RWPE2 (cell line): ENCODE measurements at regions not wholly inside any gene's neighbourhood (a gene's known extent, or its start where the extent isn't known, plus 50 kb on each side); places are given as distances from the start of the nearest gene placed in this dataset.

Source experiments
- ATAC-seq: fragments of 200-7000 bp; cut with Tn5 transposase; 3 replicates; pipeline ENCODE4 v1.9.1; 2021; ENCODE audit warnings: low read depth
- DNase-seq: peaks from one replicate; pipeline ENCODE4 v3.0.0-alpha.2; 2020; ENCODE audit warnings: low spot score
- H3K27ac ChIP-seq: fragments of 450-650 bp; 2 replicates; pipeline ENCODE4 v1.5.1; 2017; ENCODE audit warnings: mild to moderate bottlenecking; ENCODE audit not compliant: poor library complexity, severe bottlenecking
- H3K27me3 ChIP-seq: fragments of 250-450 bp; sonication (Bioruptor Pico); 2 replicates; pipeline ENCODE4 v1.5.1; 2021; ENCODE audit warnings: mild to moderate bottlenecking, moderate library complexity; ENCODE audit not compliant: insufficient read depth, poor library complexity, severe bottlenecking
- H3K36me3 ChIP-seq: fragments of 250-450 bp; sonication (Bioruptor Pico); 2 replicates; pipeline ENCODE4 v1.5.1; 2020; ENCODE audit warnings: low read depth, mild to moderate bottlenecking, moderate library complexity
- H3K4me1 ChIP-seq: fragments of 250-450 bp; sonication (Bioruptor Pico); 2 replicates; pipeline ENCODE4 v1.5.1; 2021; ENCODE audit warnings: mild to moderate bottlenecking, moderate library complexity; ENCODE audit not compliant: insufficient read depth, poor library complexity, severe bottlenecking
- H3K4me3 ChIP-seq: fragments of 250-450 bp; sonication (Bioruptor Pico); 2 replicates; pipeline ENCODE4 v1.5.1; 2021; ENCODE audit warnings: mild to moderate bottlenecking, moderate library complexity; ENCODE audit not compliant: severe bottlenecking
- H3K9me3 ChIP-seq: fragments of 250-450 bp; sonication (Bioruptor Pico); 2 replicates; pipeline ENCODE4 v1.5.1; 2021; ENCODE audit warnings: mild to moderate bottlenecking, moderate library complexity; ENCODE audit not compliant: severe bottlenecking
- CTCF ChIP-seq: fragments of 450-650 bp; IDR thresholded peaks from one replicate; pipeline ENCODE4 v1.5.1; 2017; ENCODE audit warnings: mild to moderate bottlenecking, moderate library complexity; ENCODE audit not compliant: poor library complexity, severe bottlenecking

- no peak for DNase-seq
These were observed 122.4 kb upstream of the NMUR2 start for GRCh38 chr5:152527358-152528052.

GRCh38 chr5:152529440-152529839 is 124.4 kb upstream of the NMUR2 start:
- Histone ChIP-seq H3K27ac (no peak overlapping the region), H3K4me1 (no peaks in the 10 kb centered on the region), H3K36me3 (no peaks in the 10 kb centered on the region), H3K27me3 (no peaks in the 10 kb centered on the region), H3K9me3 (no peaks in the 10 kb centered on the region), H3K4me3 (no peak overlapping the region)
- DNase-seq (no peak), ATAC-seq (no peak)
- no peak for TF ChIP-seq CTCF

More at GRCh38 chr5:152527358-152528052, 122.4 kb upstream of the NMUR2 start:
- Histone ChIP-seq H3K27ac (no peak overlapping the region), H3K4me3 (no peak overlapping the region), H3K36me3 (no peaks in the 10 kb centered on the region), H3K9me3 (no peaks in the 10 kb centered on the region), H3K27me3 (no peaks in the 10 kb centered on the region), H3K4me1 (no peaks in the 10 kb centered on the region)
- no peak for ATAC-seq
- no peak for TF ChIP-seq CTCF

GRCh38 chr5:152532714-152533113 is 127.6 kb upstream of the NMUR2 start:
- Histone ChIP-seq H3K4me1 (no peaks in the 10 kb centered on the region), H3K4me3 (no peak overlapping the region), H3K27me3 (no peaks in the 10 kb centered on the region), H3K27ac (no peak overlapping the region), H3K9me3 (no peaks in the 10 kb centered on the region), H3K36me3 (no peaks in the 10 kb centered on the region)
- DNase-seq (no peak), ATAC-seq (peak; percentile 73)
- TF ChIP-seq CTCF = peak; percentile 75

GRCh38 chr5:152534641-152535040 is 129.6 kb upstream of the NMUR2 start:
- H3K9me3 ChIP-seq = no peaks in the 10 kb centered on the region
- H3K27me3 ChIP-seq = peaks cover 4% of the 10 kb centered on the region
- no peaks in the 10 kb centered on the region for H3K4me1 ChIP-seq
- DNase-seq (no peak), ATAC-seq (no peak)
- H3K36me3 ChIP-seq = no peaks in the 10 kb centered on the region
- TF ChIP-seq CTCF = no peak
- H3K27ac ChIP-seq = no peak overlapping the region
- no peak overlapping the region for H3K4me3 ChIP-seq

GRCh38 chr5:152542741-152543140 is 137.7 kb upstream of the NMUR2 start:
- Histone ChIP-seq H3K36me3 (no peaks in the 10 kb centered on the region), H3K9me3 (no peaks in the 10 kb centered on the region), H3K4me1 (peaks cover 8% of the 10 kb centered on the region), H3K27ac (no peak overlapping the region), H3K27me3 (peaks cover 9% of the 10 kb centered on the region), H3K4me3 (no peak overlapping the region)
- DNase-seq (no peak), ATAC-seq (peak; percentile 77)
- TF ChIP-seq CTCF = no peak
